B cell (primary cell): ENCODE measurements at regions not wholly inside any gene's neighbourhood (a gene's known extent, or its start where the extent isn't known, plus 50 kb on each side); places are given as distances from the start of the nearest gene placed in this dataset.

Experiments
- EZH2 ChIP-seq: IDR thresholded peaks from 2 replicates; pipeline ENCODE4 v1.6.1; 2012; ENCODE audit warnings: borderline replicate concordance, low read depth, mild to moderate bottlenecking, moderate library complexity, low read length; ENCODE audit not compliant: insufficient read depth, poor library complexity, severe bottlenecking
- TF ChIP-seq, protein P1 (sequence below): fragments of 200-600 bp; IDR thresholded peaks from one replicate; pipeline ENCODE4 v1.8.0; 2022; ENCODE audit warnings: antibody characterized with exemption, mild to moderate bottlenecking

- TF ChIP-seq, protein P1, sequence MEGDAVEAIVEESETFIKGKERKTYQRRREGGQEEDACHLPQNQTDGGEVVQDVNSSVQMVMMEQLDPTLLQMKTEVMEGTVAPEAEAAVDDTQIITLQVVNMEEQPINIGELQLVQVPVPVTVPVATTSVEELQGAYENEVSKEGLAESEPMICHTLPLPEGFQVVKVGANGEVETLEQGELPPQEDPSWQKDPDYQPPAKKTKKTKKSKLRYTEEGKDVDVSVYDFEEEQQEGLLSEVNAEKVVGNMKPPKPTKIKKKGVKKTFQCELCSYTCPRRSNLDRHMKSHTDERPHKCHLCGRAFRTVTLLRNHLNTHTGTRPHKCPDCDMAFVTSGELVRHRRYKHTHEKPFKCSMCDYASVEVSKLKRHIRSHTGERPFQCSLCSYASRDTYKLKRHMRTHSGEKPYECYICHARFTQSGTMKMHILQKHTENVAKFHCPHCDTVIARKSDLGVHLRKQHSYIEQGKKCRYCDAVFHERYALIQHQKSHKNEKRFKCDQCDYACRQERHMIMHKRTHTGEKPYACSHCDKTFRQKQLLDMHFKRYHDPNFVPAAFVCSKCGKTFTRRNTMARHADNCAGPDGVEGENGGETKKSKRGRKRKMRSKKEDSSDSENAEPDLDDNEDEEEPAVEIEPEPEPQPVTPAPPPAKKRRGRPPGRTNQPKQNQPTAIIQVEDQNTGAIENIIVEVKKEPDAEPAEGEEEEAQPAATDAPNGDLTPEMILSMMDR, result no peak
- no peak for TF ChIP-seq EZH2
Observed at GRCh38 chr4:27916452-27917184, 1056.0 kb downstream of the STIM2 start.
